ENCODE measurements at regions not wholly inside any gene's neighbourhood (a gene's known extent, or its start where the extent isn't known, plus 50 kb on each side); places are given as distances from the start of the nearest gene placed in this dataset.

DNA sequence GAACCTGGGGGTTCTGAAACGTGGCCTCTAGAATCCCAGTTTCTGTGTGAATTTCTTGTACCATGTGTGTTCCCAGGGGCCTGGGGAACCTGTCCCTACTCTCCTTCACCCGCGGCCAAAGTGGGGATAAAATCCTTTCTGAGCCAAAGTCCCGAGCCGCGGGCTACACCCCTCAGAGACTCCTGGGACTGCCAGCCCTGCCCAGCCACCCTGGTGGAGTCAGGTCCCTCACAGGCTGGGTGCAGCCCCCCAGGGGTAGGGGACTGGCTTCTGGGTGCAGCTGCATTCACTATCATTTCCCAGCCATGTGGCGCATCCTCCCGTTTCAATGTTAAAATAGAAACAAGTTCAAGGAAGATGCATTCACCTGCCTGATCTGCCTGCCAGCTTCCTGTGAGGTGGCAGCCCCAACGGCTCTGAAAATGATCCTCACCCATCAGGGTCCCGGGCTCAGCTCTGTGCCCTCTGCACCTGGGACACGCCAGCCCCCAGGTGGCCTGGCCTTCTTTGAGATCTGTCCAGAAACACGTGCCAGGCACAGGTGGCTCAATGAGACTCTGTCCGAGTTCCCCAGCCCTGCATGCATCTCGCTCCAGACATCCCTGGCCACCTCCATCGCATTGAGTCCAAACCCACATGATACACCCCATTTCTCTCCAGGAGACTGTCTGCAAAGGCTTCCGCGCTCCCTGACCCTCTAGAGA lies 338.8 kb downstream of the CTTN start:
- TF ChIP-seq GATA1 (IDR thresholded peaks at IDR 0.05; ENCODE audit: low read depth, low read length) (no peak), POLR2A (IDR thresholded peaks at IDR 0.05; ENCODE audit: low read length) (no peak)
- no peak for DNase-seq

- no peak for DNase-seq
- TF ChIP-seq GATA1 (IDR thresholded peaks at IDR 0.05; ENCODE audit: low read depth, low read length) (no peak), POLR2A (IDR thresholded peaks at IDR 0.05; ENCODE audit: low read length) (no peak)
These were observed 339.7 kb downstream of the CTTN start for GRCh38 chr11:70737816-70738630.

- DNase-seq, result no peak
- no peak for TF ChIP-seq POLR2A (IDR thresholded peaks at IDR 0.05; ENCODE audit: low read length)
These were observed 340.3 kb downstream of the CTTN start for GRCh38 chr11:70738661-70739060.

GRCh38 chr11:70739091-70739490 lies 340.8 kb downstream of the CTTN start:
- TF ChIP-seq GATA1 (IDR thresholded peaks at IDR 0.05; ENCODE audit: low read depth, low read length) (no peak), POLR2A (IDR thresholded peaks at IDR 0.05; ENCODE audit: low read length) (no peak)

DNA sequence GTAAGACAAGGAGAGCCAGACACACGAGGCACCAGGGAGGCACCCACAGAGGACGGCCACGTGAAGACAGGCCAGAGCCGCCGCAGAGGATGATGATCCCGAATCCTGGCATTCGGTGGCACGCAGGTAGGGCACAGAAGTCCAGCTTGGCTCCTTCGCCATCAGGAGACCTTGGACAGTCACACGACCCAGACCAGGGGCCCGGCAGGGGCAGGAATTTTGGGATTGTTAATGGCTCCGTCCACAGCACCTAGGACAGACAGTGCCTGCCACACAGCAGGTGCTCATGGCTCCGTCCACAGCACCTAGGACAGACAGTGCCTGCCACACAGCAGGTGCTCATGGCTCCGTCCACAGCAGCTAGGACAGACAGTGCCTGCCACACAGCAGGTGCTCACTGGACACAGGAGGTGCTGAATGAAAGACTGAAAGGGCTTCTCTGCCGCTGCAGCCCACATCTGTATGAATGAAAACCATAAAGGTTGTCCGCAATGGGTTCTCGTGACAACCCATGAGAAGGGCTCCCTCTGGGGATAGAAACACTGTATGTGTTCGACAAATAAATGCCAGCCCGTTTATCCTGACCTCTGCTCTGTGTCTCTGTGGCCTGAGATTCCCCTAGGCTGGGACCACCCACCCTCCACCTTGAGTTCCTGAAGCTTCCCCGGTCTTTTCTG lies 341.6 kb downstream of the CTTN start:
- TF ChIP-seq POLR2A (IDR thresholded peaks at IDR 0.05; ENCODE audit: low read length), result no peak
- no peak for TF ChIP-seq GATA1 (IDR thresholded peaks at IDR 0.05; ENCODE audit: low read depth, low read length)
- no peak for DNase-seq

More at GRCh38 chr11:70739091-70739490, 340.8 kb downstream of the CTTN start:
- DNase-seq, result no peak

GRCh38 chr11:70740488-70740851 lies 342.1 kb downstream of the CTTN start:
- DNase-seq, result no peak
- no peak for TF ChIP-seq POLR2A (IDR thresholded peaks at IDR 0.05; ENCODE audit: low read length)
- TF ChIP-seq GATA1 (IDR thresholded peaks at IDR 0.05; ENCODE audit: low read depth, low read length), result no peak

DNA sequence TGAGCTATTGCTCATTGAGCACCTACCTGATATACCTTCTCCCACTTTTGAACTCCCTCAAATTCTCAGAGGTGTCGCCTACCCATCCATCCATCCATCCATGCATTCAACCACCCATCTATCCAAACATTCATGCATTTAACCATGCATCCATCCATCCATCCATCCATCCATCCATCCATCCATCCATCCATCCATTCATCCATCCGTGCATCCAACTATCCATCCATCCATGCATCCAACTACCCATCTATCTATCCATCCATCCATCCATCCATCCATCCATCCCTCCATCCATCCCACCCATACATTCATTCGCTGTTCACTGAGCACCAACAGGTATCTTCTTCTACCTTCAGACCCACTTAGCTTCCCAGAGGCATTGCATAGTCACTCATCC lies 342.8 kb downstream of the CTTN start:
- TF ChIP-seq GATA1 (IDR thresholded peaks at IDR 0.05; ENCODE audit: low read depth, low read length) (no peak), POLR2A (IDR thresholded peaks at IDR 0.05; ENCODE audit: low read length) (no peak)
- no peak for DNase-seq

DNA sequence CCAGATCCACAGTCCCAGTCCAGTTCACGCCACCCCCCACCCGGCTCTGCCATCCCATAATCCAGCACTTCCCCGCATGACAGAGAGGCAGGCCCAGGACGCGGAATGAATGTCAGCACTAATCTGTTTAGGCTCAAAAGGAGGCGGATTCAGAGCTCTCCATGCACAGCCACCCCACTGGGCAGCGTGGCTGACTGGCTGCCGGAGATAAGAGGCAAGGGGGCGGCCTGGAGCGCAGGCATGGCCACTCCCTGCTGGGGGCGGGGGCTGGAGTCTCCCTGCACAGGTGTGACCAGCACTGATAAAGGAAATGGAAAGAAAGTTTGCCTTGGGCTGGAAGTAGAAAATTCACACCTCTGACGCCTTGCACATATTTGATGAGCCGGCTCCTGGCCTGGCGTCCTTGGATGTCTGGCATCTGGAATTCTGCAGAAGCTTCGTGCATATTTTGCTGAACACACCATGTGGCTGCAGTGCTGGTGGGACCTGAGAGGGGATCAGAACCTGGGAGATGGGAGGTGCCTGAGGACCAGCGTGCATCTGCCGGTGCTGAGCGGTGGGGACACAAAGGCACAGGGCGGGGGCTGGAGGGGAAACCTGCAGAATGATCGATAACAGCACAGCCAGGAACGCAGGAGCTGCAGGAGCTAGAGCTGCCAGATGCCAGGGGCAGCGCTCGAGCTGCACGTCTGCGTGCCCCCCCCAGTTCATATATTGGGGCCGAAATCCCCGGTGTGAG lies 344.4 kb downstream of the CTTN start:
- TF ChIP-seq POLR2A (IDR thresholded peaks at IDR 0.05; ENCODE audit: low read length) (no peak), GATA1 (IDR thresholded peaks at IDR 0.05; ENCODE audit: low read depth, low read length) (peak; percentile 11)
- peak; percentile 74 to 81 for DNase-seq

GRCh38 chr11:70743329-70743728 lies 345.0 kb downstream of the CTTN start:
- TF ChIP-seq GATA1 (IDR thresholded peaks at IDR 0.05; ENCODE audit: low read depth, low read length) (no peak), POLR2A (IDR thresholded peaks at IDR 0.05; ENCODE audit: low read length) (no peak)
- DNase-seq, result no peak

DNA sequence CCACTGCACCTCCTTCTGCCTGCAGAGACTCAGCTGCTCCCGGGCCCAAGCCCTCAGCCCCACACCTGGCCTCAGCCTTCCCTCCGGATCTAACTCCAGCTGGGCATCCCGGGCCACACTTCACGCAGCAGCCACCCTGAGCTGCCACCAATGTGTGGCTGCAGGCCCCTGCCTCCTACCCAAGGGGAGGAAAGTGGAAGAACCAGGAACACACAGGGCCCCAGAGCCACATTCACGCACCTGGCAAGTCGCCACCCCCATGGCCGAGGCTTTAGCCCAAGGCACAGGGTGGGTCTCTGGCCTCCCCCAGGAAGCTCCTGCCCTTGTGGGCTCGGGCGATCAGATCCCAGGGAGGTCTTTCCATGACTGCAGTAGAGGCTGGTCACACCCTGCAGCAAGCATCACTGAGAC lies 345.6 kb downstream of the CTTN start:
- DNase-seq, result no peak
- TF ChIP-seq POLR2A (IDR thresholded peaks at IDR 0.05; ENCODE audit: low read length) (no peak), GATA1 (IDR thresholded peaks at IDR 0.05; ENCODE audit: low read depth, low read length) (no peak)

DNA sequence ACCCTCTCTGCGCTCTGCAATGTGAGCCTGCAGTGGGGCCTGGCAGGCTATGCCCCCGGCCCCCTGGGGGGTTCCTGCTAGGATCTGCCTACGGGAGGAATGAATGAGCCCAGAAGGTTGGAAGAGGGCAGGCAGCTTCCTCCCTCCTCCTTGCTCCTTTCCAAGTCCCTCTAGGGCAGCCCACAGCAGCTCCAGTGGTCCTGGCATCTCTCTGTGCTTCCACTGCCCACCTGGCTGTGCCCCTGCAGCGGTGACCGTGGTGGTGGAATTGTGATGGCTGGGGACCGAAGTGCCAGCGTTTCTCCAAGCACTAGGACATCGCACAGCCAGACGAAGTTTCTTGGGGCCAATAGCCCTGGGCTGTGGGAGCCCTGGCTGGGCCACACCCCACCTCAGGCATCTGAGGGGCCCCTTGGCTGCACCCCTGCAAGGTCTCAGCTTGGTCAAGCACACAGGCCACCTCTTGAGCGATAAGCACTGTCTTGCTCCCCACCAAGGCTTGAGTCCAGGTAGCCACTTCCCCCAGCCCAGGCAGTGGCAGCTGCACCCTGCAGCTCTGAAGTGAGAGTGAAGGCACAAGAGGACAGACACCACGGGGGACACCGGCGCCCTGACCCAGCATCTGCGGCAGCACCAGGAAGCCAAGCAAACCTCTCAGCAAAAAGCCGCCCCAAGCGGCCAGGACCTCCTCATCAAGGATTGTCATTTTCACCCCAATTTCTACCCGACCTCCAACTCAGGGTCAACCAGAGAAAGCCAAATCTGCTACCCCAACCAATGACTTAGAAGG lies 346.3 kb downstream of the CTTN start:
- TF ChIP-seq GATA1 (IDR thresholded peaks at IDR 0.05; ENCODE audit: low read depth, low read length), result no peak
- TF ChIP-seq POLR2A (IDR thresholded peaks at IDR 0.05; ENCODE audit: low read length), result no peak
- no peak for DNase-seq

GRCh38 chr11:70745451-70745850 lies 347.1 kb downstream of the CTTN start:
- no peak for DNase-seq
- TF ChIP-seq POLR2A (IDR thresholded peaks at IDR 0.05; ENCODE audit: low read length) (no peak), GATA1 (IDR thresholded peaks at IDR 0.05; ENCODE audit: low read depth, low read length) (no peak)

GRCh38 chr11:70745941-70746340 lies 347.6 kb downstream of the CTTN start:
- DNase-seq, result no peak
- TF ChIP-seq POLR2A (IDR thresholded peaks at IDR 0.05; ENCODE audit: low read length), result no peak
- TF ChIP-seq GATA1 (IDR thresholded peaks at IDR 0.05; ENCODE audit: low read depth, low read length), result no peak

All from erythroblast (primary cell).